Upper lobe of left lung (tissue), 6 donors: ENCODE measurements at regions not wholly inside any gene's neighbourhood (a gene's known extent, or its start where the extent isn't known, plus 50 kb on each side); places are given as distances from the start of the nearest gene placed in this dataset.

Experiments used
- ATAC-seq, 2 donors: fragments of 200-7000 bp; cut with Tn5 transposase; one replicate each; pipeline ENCODE4 v1.9.1; 2022; ENCODE audit warnings: mild to moderate bottlenecking in 2 of 2, moderate library complexity in 2 of 2; ENCODE audit not compliant: low FRiP score in 2 of 2
- DNase-seq, 2 donors: peaks; one replicate each; pipeline ENCODE4 v3.0.0-alpha.2; 2019 to 2020
- H3K27ac ChIP-seq, 4 donors: fragments of 200-600 bp; sonication (generic); one replicate each; pipeline ENCODE4 v1.5.1; 2016 to 2019
- H3K27me3 ChIP-seq, 4 donors: fragments of 200-600 bp; sonication (generic); one replicate each; pipeline ENCODE4 v1.5.1; 2017 to 2019
- H3K36me3 ChIP-seq, 4 donors: fragments of 200-600 bp; sonication (generic); one replicate each; pipeline ENCODE4 v1.5.1; 2016 to 2019
- H3K4me1 ChIP-seq, 4 donors: fragments of 200-600 bp; sonication (generic); one replicate each; pipeline ENCODE4 v1.5.1; 2018 to 2019
- H3K4me3 ChIP-seq, 4 donors: fragments of 200-600 bp; sonication (generic); one replicate each; pipeline ENCODE4 v1.5.1; 2017 to 2019; ENCODE audit warnings: mild to moderate bottlenecking in 2 of 4, moderate library complexity in 1 of 4
- H3K9me3 ChIP-seq, 4 donors: fragments of 200-600 bp; sonication (generic); one replicate each; pipeline ENCODE4 v1.5.1; 2018 to 2019
- CTCF ChIP-seq, 6 experiments: fragments of 450-650 bp in 4 of 6; fragments of 200-600 bp in 2 of 6; sonication (generic) in 2 of 6; IDR thresholded peaks; one replicate each; pipeline ENCODE4 v1.5.1; 2016 to 2019; ENCODE audit warnings: antibody characterized with exemption in 6 of 6
- EP300 ChIP-seq, 4 donors: sonication (generic); formaldehyde crosslinking; IDR thresholded peaks; one replicate each; pipeline ENCODE4 v1.5.1; 2017; ENCODE audit warnings: antibody characterized with exemption in 4 of 4, control low read depth in 2 of 4
- POLR2A ChIP-seq, 4 donors: fragments of 450-650 bp; IDR thresholded peaks; one replicate each; pipeline ENCODE4 v1.5.1; 2016 to 2017; ENCODE audit warnings: antibody characterized with exemption in 4 of 4, mild to moderate bottlenecking in 2 of 4
- POLR2AphosphoS5 ChIP-seq, 2 donors: sonication (generic); formaldehyde crosslinking; IDR thresholded peaks; one replicate each; pipeline ENCODE4 v1.5.1; 2017; ENCODE audit warnings: antibody characterized with exemption in 2 of 2
- WGBS, 2 donors: methylation state at CpG; one replicate each; pipeline ENCODE4 v1.1.5; 2017 to 2018; 5-methylcytosine and 5-hydroxymethylcytosine counted together
- donor health status: DM: no; HTN: no; CAD: no; lungs with moderate emphysema.
- donor health status: DM: no; HTN: yes; CAD: no; lungs with severe emphysema.

- no peak overlapping the region for H3K27ac ChIP-seq
- ATAC-seq: no peak
- no peaks in the 10 kb centered on the region for H3K4me1 ChIP-seq
- H3K4me3 ChIP-seq: no peak overlapping the region
- H3K27me3 ChIP-seq: no peaks in the 10 kb centered on the region
- 89 to 92% methylated on average over 4 to 11 of the region's 11 CpGs for WGBS, 2 donors
- H3K9me3 ChIP-seq: no peaks in the 10 kb centered on the region
- peak in 1 of 2 donors; percentile 38 for DNase-seq
- no peak for TF ChIP-seq EP300 (IDR thresholded peaks at IDR 0.05)
- TF ChIP-seq POLR2AphosphoS5 (IDR thresholded peaks at IDR 0.05): no peak
- no peak for TF ChIP-seq POLR2A (IDR thresholded peaks at IDR 0.05)
- no peak for TF ChIP-seq CTCF (IDR thresholded peaks at IDR 0.05)
- no peaks in the 10 kb centered on the region for H3K36me3 ChIP-seq
These were observed 102.6 kb upstream of the ALDH1B1 start for GRCh38 chr9:38289866-38290245.

DNA sequence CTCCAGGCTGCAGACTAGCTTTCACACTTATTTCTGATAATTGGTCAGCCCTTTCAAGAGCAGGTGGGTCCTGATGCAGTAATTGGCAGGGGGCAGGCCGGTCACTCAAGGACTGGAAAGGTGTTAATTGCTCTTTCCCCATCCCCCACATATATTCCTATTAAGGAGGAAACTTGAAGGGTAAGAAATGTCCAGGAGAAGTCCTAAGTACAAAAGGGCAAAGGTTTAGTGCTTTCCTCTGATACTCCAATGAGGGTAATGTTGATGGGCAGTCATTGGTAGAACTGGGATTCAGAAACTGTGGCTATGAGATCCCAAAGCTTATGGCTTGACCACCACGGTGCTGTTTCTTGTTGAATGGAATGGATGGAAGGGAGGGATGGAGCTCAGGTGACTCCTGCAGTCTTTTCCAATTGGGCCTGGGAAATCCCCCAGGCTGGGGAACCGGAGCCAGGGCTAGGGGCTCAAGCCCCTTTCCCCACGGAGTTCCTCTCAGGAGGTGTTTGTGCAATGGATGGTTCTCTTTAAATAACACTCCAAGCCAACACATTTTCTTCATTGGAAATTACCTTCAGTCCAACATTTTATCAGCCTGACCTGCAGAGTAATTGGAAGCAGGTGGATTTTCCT lies 103.2 kb upstream of the ALDH1B1 start:
- Histone ChIP-seq H3K4me1 (no peaks in the 10 kb centered on the region), H3K4me3 (no peak overlapping the region), H3K36me3 (no peaks in the 10 kb centered on the region), H3K27me3 (no peaks in the 10 kb centered on the region), H3K27ac (no peak overlapping the region), H3K9me3 (no peaks in the 10 kb centered on the region)
- WGBS, 2 donors: 81 to 83% methylated on average over 3 to 4 of the region's 4 CpGs
- DNase-seq (no peak), ATAC-seq (no peak)
- TF ChIP-seq POLR2AphosphoS5 (IDR thresholded peaks at IDR 0.05): no peak
- TF ChIP-seq POLR2A (IDR thresholded peaks at IDR 0.05): no peak
- no peak for TF ChIP-seq EP300 (IDR thresholded peaks at IDR 0.05)
- no peak for TF ChIP-seq CTCF (IDR thresholded peaks at IDR 0.05)

GRCh38 chr9:38288502-38288901 lies 104.0 kb upstream of the ALDH1B1 start:
- Histone ChIP-seq H3K4me3 (no peak overlapping the region), H3K27ac (no peak overlapping the region), H3K9me3 (no peaks in the 10 kb centered on the region), H3K4me1 (no peaks in the 10 kb centered on the region), H3K27me3 (no peaks in the 10 kb centered on the region), H3K36me3 (no peaks in the 10 kb centered on the region)
- ATAC-seq (no peak), DNase-seq (no peak)
- TF ChIP-seq EP300 (IDR thresholded peaks at IDR 0.05): no peak
- no peak for TF ChIP-seq POLR2A (IDR thresholded peaks at IDR 0.05)
- no peak for TF ChIP-seq CTCF (IDR thresholded peaks at IDR 0.05)
- no peak for TF ChIP-seq POLR2AphosphoS5 (IDR thresholded peaks at IDR 0.05)
- WGBS, 2 donors: 100% methylated on average over 1 of the region's 2 CpGs; no CpG with 5 or more reads in 1 of the 2 donors

- no peaks in the 10 kb centered on the region for H3K27me3 ChIP-seq
- DNase-seq (no peak), ATAC-seq (no peak)
- no peak overlapping the region for H3K4me3 ChIP-seq
- H3K9me3 ChIP-seq: no peaks in the 10 kb centered on the region
- TF ChIP-seq CTCF (IDR thresholded peaks at IDR 0.05) (no peak), POLR2AphosphoS5 (IDR thresholded peaks at IDR 0.05) (no peak), EP300 (IDR thresholded peaks at IDR 0.05) (no peak), POLR2A (IDR thresholded peaks at IDR 0.05) (no peak)
- no peaks in the 10 kb centered on the region for H3K4me1 ChIP-seq
- H3K27ac ChIP-seq: no peak overlapping the region
- 89 to 90% methylated on average over 2 of the region's 2 CpGs for WGBS, 2 donors
- H3K36me3 ChIP-seq: no peaks in the 10 kb centered on the region
These were observed 105.0 kb upstream of the ALDH1B1 start for GRCh38 chr9:38287420-38287985.

GRCh38 chr9:38286766-38287165 lies 105.7 kb upstream of the ALDH1B1 start:
- whole genome bisulfite sequencing, 2 donors: 81 to 96% methylated on average over 2 of the region's 2 CpGs
- ATAC-seq: no peak
- Histone ChIP-seq H3K4me1 (no peaks in the 10 kb centered on the region), H3K36me3 (no peaks in the 10 kb centered on the region), H3K27ac (no peak overlapping the region), H3K9me3 (no peaks in the 10 kb centered on the region), H3K27me3 (no peaks in the 10 kb centered on the region), H3K4me3 (no peak overlapping the region)
- TF ChIP-seq EP300 (IDR thresholded peaks at IDR 0.05) (no peak), CTCF (IDR thresholded peaks at IDR 0.05) (no peak), POLR2AphosphoS5 (IDR thresholded peaks at IDR 0.05) (no peak), POLR2A (IDR thresholded peaks at IDR 0.05) (no peak)
- no peak for DNase-seq
